Smooth muscle cell (in vitro differentiated cells): ENCODE measurements at regions not wholly inside any gene's neighbourhood (a gene's known extent, or its start where the extent isn't known, plus 50 kb on each side); places are given as distances from the start of the nearest gene placed in this dataset.
A peak's percentile ranks its signal among the peaks of the same experiment; 100 is the strongest.

Experiments used
- DNase-seq: peaks from one replicate; lab custom pipeline; 2025; ENCODE audit not compliant: unreplicated experiment; lab: John Stamatoyannopoulos, UW
- H2AFZ ChIP-seq: fragments of 200-600 bp; sonication (generic); 2 replicates; pipeline ENCODE4 v1.6.0; 2016; ENCODE audit warnings: antibody characterized with exemption, low read depth, mild to moderate bottlenecking
- H3F3A ChIP-seq: fragments of 200-600 bp; sonication (generic); 2 replicates; pipeline ENCODE4 v1.6.0; 2017; ENCODE audit warnings: antibody characterized with exemption, low read depth
- H3K27ac ChIP-seq: fragments of 200-600 bp; sonication (generic); 2 replicates; pipeline ENCODE4 v1.5.1; 2016; ENCODE audit warnings: low read depth, mild to moderate bottlenecking
- H3K27me3 ChIP-seq: fragments of 200-600 bp; sonication (generic); 2 replicates; pipeline ENCODE4 v1.6.1; 2016; ENCODE audit warnings: low read depth, mild to moderate bottlenecking
- H3K36me3 ChIP-seq: fragments of 200-600 bp; sonication (generic); 2 replicates; pipeline ENCODE4 v1.5.1; 2016; ENCODE audit warnings: low read depth
- H3K4me1 ChIP-seq: fragments of 200-600 bp; sonication (generic); 2 replicates; pipeline ENCODE4 v1.5.1; 2016; ENCODE audit warnings: low read depth
- H3K4me2 ChIP-seq: fragments of 200-600 bp; sonication (generic); 2 replicates; pipeline ENCODE4 v1.6.0; 2016; ENCODE audit warnings: mild to moderate bottlenecking
- H3K4me3 ChIP-seq: fragments of 200-600 bp; sonication (generic); 2 replicates; pipeline ENCODE4 v1.5.1; 2016; ENCODE audit warnings: mild to moderate bottlenecking
- H3K79me2 ChIP-seq: fragments of 200-600 bp; sonication (generic); 2 replicates; pipeline ENCODE4 v1.6.0; 2016; ENCODE audit warnings: low read depth, mild to moderate bottlenecking
- H3K9ac ChIP-seq: fragments of 200-600 bp; sonication (generic); 2 replicates; pipeline ENCODE4 v1.6.0; 2016; ENCODE audit warnings: low read depth
- H3K9me3 ChIP-seq: fragments of 200-600 bp; sonication (generic); replicated peaks from 2 replicates; pipeline ENCODE4 v1.5.1; 2016; ENCODE audit warnings: low read depth
- H4K20me1 ChIP-seq: fragments of 200-600 bp; sonication (generic); 2 replicates; pipeline ENCODE4 v1.6.0; 2016; ENCODE audit warnings: low read depth
- WGBS: methylation state at CpG from one replicate; pipeline ENCODE4 v1.1.7; 2016; ENCODE audit warnings: low lambda C conversion rate; 5-methylcytosine and 5-hydroxymethylcytosine counted together
- TF ChIP-seq, protein P1 (sequence below): fragments of 200-600 bp; sonication (generic); IDR thresholded peaks from 2 replicates; pipeline ENCODE4 v1.5.1; 2017; ENCODE audit warnings: borderline replicate concordance, mild to moderate bottlenecking, antibody characterized with exemption; ENCODE audit not compliant: insufficient read depth, poor library complexity, severe bottlenecking

- TF ChIP-seq, protein P1, sequence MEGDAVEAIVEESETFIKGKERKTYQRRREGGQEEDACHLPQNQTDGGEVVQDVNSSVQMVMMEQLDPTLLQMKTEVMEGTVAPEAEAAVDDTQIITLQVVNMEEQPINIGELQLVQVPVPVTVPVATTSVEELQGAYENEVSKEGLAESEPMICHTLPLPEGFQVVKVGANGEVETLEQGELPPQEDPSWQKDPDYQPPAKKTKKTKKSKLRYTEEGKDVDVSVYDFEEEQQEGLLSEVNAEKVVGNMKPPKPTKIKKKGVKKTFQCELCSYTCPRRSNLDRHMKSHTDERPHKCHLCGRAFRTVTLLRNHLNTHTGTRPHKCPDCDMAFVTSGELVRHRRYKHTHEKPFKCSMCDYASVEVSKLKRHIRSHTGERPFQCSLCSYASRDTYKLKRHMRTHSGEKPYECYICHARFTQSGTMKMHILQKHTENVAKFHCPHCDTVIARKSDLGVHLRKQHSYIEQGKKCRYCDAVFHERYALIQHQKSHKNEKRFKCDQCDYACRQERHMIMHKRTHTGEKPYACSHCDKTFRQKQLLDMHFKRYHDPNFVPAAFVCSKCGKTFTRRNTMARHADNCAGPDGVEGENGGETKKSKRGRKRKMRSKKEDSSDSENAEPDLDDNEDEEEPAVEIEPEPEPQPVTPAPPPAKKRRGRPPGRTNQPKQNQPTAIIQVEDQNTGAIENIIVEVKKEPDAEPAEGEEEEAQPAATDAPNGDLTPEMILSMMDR: no peak
- no peaks in the 10 kb centered on the region for H3K36me3 ChIP-seq
- H3K4me3 ChIP-seq: no peak overlapping the region
- H3K27ac ChIP-seq: no peak overlapping the region
- no peak overlapping the region for H3K4me2 ChIP-seq
- peaks cover 9% of the 10 kb centered on the region for H3K4me1 ChIP-seq
- DNase-seq: no peak
- no peak overlapping the region for H3K9ac ChIP-seq
- H3K79me2 ChIP-seq: no peaks in the 10 kb centered on the region
- H2AFZ ChIP-seq: no peak overlapping the region
- H3F3A ChIP-seq: peaks cover 8% of the 10 kb centered on the region
- no peaks in the 10 kb centered on the region for H3K9me3 ChIP-seq
- H4K20me1 ChIP-seq: no peaks in the 10 kb centered on the region
- no peaks in the 10 kb centered on the region for H3K27me3 ChIP-seq
Observed at GRCh38 chr5:15027764-15028163, 156.2 kb upstream of the ANKH start.

DNA sequence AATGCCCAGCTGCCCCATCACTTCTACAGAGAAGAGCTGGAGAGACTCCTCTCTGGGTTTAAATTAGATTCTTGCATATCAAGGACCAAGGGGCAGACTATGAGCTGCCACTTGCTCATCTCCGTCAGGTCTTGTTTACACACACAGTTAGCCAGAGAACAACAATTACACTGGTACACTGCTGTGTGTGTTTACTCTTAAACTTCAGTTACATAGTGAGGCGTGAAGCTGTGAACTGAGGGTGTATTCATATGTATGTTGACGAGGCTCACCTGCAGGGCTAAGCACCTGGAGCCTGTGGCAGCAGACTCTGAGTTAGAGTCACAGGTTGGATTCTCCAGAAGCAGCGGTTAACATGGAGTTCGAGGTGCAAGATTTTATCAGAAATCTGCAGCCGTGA is 155.4 kb upstream of the ANKH start:
- Histone ChIP-seq H3K4me2 (peak overlapping the region; percentile 75), H3K79me2 (no peaks in the 10 kb centered on the region), H3K4me1 (peaks cover 10% of the 10 kb centered on the region), H3F3A (peaks cover 8% of the 10 kb centered on the region), H3K27me3 (no peaks in the 10 kb centered on the region), H3K9me3 (no peaks in the 10 kb centered on the region), H3K4me3 (no peak overlapping the region), H3K27ac (no peak overlapping the region), H3K36me3 (no peaks in the 10 kb centered on the region), H2AFZ (no peak overlapping the region), H3K9ac (no peak overlapping the region), H4K20me1 (no peaks in the 10 kb centered on the region)
- DNase-seq: no peak
- TF ChIP-seq, protein P1: no peak
- 74% methylated on average over 6 of the region's 6 CpGs for WGBS

- Histone ChIP-seq H2AFZ (no peak overlapping the region), H3K27ac (peak overlapping the region; percentile 39)
- no peak for DNase-seq
Observed at GRCh38 chr5:15026011-15026893, 154.7 kb upstream of the ANKH start.

More at GRCh38 chr5:15026011-15026893, 154.7 kb upstream of the ANKH start:
- Histone ChIP-seq H3K4me2 (peak overlapping the region; percentile 75), H3K36me3 (no peaks in the 10 kb centered on the region), H4K20me1 (no peaks in the 10 kb centered on the region), H3K9ac (no peak overlapping the region), H3F3A (peaks cover 8% of the 10 kb centered on the region), H3K9me3 (no peaks in the 10 kb centered on the region), H3K79me2 (no peaks in the 10 kb centered on the region), H3K27me3 (no peaks in the 10 kb centered on the region), H3K4me3 (no peak overlapping the region), H3K4me1 (peaks cover 16% of the 10 kb centered on the region)
- 30% methylated on average over 9 of the region's 9 CpGs for WGBS
- TF ChIP-seq, protein P1: no peak
